C1 segment of cervical spinal cord (tissue), 14 donors: ENCODE measurements at regions not wholly inside any gene's neighbourhood (a gene's known extent, or its start where the extent isn't known, plus 50 kb on each side); places are given as distances from the start of the nearest gene placed in this dataset.

Source experiments
- DNase-seq, 14 donors: peaks; one replicate each; lab custom pipeline; 2025; lab: John Stamatoyannopoulos, UW

DNA sequence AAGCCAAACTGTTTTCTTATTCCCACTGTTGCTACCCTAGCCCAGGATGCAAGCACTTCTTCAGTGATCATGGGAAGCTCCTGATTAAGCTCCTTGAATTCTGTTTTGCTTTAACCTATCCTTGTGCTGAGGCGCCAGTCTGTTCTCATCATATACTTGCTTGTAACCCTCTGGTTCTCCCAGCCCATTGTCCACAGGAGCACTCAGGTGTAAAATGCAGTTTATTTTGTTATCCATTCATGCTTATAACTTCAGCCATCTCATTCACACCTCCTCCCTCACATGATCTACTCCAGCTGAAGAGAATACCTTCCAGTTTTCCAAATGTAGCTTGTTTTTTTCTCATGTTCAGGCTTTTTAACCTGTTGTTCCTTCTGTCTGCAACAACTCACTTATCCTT, 402.1 kb upstream of the BRINP1 start:
- no peak for DNase-seq

DNA sequence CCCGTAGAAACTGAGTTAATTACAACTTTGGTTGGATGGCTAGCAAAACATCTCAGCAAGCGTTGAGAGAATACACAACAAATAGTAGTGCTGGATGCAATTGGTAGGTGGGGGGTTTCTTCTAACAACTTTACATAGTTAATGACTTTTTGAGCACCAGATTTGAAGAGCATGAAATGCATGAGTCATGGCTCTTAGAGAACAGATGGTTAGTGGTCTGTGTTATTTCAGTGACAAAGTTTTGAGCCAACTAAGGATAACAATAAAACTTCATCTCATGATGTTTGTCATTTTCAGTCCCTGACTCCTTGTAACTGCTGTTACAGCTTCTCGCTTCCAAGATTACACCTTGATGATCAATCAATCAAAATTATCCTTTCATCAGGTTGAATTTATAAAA, 399.0 kb upstream of the BRINP1 start:
- no peak for DNase-seq

DNA sequence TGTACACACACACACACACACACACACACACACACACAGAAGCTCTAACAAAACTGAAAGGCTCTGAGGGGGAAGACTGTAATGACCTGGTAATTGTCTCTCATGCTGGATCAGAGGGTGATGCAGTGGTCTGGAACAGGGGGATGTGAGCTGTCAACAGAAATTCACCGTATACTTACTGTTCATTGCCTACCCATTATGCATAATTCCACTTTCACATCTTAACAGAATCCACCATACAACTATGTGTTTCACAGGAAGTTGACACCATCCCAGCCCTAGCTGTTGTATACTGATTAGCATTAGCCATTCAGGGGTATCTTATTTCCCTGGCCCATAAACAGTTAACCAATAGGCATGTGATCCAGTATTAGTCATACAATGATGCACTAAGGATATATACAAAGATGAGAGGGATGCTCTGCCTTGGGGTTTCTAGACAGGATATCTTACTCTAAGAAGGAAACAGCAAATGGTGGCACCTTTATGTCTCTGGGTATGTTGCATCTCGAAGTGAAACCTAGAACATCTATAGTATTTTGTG, 396.5 kb upstream of the BRINP1 start:
- no peak for DNase-seq

DNA sequence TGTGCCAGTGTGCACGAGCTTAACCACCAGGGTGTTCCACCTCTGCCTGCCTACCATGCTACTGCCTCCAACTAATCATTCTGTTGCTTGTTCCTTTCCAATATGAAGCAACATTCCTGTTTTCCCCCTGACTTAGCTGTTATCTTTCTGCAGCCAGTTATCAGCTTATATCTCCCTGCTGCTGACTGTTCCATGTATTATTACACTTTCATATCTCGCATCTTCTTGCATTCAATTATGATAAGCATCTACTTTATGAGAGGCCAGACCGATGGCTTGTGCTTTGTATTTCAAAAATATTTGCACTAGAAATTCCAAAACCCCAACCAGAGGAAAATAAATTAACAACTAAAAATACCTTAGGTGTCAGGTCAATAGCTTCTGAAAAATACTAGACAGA, 394.0 kb upstream of the BRINP1 start:
- no peak for DNase-seq

DNA sequence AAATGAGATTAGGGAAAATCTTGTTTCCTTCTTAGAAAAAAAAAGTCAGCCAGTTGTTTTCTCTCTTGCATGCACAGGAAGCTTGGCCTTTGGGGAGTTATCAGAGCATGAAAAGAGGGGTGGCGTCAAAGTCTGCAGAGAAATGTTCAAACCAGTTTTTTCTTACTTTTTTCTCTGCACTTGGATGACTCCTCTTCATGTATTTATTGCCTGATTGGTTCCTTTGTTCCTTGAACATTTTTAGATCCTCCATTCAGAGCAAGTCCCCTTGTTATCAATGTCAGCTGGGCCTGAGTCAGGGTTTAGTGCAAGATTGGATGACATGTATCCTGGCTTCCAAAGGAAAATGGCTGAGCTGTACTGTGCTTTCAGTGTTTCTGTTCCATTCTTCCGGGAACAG, 392.6 kb upstream of the BRINP1 start:
- no peak for DNase-seq

DNA sequence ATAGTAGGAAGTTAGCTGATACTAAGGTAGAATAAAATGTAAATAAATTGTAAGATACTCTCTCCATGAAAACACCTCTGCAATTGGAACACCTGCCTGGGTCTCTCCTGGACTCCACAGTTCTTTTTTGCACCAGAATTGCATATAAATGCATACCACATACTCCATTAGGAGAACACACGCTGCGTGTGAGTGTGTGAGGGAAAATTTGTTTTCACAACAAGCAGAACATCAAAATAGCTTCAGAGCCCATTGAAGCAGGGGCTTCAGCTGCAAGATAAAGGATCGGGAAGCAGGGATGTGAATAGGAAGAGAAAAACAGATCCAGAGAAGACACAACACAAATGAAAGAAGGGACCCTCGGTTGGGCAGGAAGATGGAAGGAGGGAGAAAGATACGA, 389.8 kb upstream of the BRINP1 start:
- no peak for DNase-seq

DNA sequence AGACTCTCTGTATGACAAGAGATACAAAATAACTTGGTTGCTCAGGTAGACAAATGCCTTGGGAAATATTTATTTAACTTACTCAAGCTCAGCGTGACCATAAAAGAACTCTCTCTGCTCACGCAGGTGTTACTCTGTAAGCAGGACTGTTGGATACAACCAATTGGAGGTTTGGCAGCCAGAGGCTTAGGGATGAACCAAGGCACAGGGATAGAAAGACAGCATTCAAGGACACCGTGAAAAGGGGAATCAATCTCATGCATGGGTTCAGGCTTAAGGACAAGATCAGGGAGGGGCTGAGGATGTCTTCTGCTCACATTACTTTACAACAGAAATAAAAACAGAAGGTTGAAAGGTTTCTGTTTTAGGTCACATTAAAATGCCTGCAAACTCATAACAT, 389.0 kb upstream of the BRINP1 start:
- no peak for DNase-seq

DNA sequence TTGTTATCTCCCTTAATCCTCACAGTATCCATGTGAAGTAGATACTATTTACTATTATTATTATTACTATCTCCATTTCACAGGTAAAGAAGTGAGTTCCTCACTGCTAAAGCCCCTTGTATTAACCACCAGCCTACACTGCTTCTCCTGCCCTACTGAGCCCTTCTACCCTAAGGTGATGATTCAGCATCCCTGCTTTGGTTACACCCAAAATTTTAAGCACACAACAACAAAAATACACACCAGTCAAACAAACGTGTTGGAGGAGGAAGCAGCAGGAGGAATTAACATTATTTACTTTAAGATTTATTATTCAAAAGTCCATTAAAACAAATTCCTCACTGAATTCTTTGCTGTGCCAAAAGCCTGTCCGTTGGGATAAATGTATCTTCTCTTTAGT, 370.2 kb upstream of the BRINP1 start:
- no peak for DNase-seq

DNA sequence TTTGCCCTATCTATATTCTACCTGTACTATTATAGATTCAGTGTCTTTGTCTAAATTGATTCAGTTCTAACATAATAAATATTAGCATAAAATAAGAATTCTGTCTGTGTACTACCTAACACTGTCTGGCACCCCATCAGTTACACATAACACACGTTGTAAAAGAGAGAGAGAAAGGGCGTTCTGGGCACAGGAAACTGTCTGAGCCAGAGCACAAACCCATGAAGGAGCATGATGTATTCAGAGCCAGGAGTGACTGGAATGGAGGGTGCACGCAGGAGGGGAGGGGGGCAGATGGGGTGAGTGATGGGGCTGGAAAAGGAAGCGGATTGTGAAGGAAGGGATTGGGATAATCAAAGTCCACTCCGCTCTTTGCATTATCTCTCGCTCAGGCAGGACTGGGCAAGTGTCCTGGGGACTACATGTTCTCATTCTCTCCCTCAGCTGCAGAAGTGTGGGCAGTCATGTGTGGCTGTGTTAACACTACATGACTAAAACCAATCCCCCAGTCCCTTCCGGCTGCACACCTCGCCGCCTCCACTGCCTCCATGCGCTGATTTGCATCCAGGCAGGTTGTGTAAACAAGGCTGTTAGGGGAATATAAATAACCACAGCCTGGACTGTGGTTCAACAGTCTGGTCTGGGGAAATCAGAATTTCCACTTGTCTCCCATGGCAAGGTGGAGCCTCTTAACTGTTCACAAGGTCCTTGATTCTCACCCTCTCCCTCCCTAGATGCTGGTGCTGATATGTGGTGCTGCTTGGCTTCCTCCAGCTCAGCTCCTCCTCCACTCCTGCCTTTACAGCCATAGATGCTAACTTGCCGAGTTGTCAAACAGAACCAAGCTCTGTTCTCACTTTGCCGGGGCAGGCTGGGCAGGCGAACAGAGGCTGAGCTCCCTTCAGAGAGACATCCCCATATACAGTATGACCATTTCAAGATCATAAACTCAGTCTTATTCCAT, 367.5 kb upstream of the BRINP1 start:
- DNase-seq, result no peak

DNA sequence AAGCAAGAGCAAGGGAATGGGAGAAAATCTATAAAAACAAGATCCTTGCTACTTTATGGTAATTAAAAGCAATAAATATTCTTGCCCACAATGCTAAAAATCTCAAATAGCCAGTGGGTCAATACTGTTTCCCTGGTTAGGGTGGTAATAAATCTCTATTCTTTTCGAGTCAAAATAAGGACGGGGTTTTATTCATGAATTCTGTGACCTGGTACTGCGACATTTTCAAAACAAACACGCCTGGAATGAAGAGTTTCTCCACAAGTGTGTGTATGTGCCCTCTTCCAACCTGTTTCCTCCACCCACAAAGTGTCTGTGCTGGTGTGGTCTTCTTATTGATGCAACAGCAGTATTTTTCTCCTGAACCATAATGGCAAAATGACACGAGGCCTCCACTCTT, 358.8 kb upstream of the BRINP1 start:
- DNase-seq, result no peak

DNA sequence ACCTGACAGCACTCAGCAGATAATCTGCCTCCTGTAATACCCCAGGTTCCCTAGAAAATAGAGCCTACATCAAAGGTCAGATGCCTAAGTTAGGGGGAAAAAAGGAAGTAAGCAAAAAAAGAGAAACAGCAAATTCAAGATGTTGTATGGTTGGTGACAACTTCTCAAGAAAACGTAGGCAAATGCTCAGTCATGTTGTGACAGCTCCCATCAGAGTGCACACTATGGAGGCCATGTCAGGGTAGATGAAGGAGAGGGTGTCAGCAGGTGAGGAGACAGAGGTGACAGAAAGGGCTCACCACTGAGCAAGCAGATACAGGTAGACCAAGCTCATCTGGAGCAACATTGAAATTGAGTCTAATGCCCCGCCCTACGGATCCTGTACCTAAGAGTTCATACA, 356.8 kb upstream of the BRINP1 start:
- DNase-seq, result no peak

DNA sequence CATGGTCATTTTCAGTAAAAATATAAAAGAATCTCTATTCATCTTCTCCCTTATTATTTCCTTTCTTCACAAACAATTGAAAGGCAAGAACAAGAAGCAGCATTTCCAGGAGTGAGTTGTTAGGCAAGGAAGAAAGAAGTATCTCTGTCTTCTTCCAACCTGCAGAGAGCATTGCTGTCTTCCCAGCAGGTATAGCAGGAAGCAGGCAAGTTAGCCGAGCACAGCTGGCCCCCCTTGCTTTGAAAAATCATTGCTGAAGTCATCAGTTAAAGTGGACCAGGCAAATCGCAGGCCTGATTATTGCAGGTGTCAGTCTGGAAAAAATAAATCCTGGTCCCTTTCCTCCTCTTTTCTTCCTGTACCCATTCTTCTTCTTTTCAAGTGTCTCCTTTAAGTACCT, 353.1 kb upstream of the BRINP1 start:
- DNase-seq, result no peak

DNA sequence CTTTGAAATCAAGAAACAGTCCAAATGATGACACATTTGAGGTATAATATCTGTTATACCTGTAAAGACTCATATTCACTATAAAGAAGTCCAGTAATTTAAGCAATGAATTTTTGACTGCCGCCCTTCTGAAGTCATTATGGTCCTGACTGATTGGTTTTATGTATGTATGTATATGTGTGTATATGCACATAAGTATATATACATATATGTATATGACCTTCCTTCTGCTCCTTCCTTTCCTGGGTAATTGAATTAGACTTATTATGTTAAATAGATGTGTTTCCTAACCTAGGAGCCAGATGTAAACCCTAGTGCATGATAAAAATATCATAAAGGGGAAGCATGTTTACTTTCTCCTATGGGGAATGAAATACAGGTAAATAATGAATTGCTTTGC, 343.1 kb upstream of the BRINP1 start:
- no peak for DNase-seq

DNA sequence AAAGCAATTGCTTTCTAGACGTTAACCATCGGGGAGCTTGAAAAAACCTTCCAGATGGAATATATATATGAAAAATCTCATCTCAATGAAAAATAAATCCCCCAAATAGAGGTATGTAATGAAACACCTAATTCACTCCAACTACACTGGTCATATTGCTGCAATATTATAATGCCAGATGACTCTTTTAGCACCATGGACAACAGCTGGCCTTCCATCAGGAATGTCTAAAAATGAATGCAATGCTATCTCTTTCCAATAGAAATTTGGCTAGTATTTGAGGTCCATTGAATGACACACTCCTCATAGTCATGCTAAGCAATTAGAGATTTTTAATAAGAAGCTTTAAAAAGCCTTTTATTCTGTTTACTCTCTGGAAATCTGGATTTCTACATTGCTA, 340.2 kb upstream of the BRINP1 start:
- DNase-seq, result no peak

DNA sequence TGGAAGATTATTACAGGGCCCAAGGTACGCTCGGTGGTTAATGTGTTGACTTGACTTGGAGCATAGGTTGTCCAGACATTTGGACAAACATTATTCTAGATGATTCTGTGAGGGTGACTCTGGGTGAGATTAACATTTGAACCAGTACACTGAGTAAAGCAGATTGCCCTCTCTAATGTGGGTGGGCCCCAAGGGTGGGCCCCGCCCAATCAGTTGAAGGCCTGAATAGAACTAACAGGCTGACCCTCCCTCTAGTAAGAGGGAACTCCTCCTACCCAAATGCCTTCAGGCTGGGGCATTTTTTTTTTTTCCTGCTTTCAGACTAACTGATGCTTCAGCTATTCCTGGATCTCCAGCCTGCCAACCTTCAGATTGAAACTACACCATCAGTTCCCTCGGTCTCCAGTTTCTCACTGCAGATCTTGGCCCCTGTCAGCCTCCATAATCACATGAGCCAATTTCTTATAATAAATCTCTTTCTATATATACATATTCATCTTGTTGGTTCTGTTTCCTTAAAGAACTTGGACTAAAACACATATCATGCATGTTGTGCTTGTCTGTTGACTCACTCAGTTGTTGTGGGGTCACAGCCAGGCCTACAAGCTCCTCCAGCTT, 338.1 kb upstream of the BRINP1 start:
- DNase-seq, result no peak

DNA sequence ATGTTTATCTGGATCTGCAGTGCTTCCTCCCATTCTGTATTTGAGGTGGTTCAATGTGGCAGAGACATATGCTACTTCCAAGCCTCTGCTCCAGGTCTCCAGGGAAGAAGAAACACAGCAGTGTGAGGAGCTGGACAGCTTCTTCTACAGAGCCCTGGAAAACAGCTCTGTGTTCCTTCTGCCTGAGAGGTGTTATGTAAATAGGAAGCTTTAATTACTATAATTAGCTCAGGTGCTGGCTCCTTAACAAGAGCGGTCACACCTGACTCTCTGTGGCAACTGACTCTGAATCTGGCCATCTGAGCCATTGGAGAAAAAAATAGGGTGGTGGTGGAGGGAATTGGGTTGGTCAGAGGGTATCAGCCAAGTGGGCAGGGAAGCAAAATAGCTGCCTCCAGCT, 332.4 kb upstream of the BRINP1 start:
- peak in 1 of 14 donors; percentile 87 for DNase-seq

DNA sequence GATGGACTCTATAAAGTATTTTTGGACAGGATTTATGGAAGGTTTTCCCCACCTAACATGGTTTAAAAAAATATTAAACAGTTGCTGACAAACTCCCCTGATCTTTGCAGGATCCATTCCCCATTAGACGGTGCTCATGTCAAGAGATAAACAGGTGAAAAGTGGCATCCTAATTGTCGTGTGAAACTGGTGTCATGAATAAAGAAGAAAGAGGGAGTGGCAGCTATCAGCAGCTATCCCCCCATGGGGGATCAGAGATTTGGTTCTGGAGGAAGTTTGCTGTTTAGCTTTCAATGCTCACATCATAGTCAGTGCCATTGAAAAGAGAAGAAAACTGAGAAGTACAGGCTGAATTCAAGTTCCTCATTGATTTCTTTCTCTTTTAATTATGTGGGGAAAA, 329.3 kb upstream of the BRINP1 start:
- no peak for DNase-seq

DNA sequence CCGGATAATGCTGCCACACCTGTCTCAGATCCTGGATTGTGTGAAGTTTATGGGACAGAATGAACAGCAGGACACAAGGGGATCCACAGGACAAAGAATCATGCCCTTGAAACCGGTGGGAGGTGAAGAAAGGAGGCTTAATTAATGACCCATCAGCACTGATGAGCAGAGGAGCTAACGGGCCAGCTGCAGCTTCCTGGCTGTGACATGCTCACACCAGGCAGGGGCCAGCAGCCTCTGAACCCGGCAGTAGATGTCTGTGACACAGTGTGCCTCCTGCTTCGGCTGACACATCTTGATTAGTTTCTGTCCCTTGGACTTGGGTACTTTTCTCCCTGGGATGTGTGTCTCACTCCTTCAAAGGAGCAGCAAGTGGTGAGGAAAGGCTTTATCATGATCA, 328.8 kb upstream of the BRINP1 start:
- no peak for DNase-seq

DNA sequence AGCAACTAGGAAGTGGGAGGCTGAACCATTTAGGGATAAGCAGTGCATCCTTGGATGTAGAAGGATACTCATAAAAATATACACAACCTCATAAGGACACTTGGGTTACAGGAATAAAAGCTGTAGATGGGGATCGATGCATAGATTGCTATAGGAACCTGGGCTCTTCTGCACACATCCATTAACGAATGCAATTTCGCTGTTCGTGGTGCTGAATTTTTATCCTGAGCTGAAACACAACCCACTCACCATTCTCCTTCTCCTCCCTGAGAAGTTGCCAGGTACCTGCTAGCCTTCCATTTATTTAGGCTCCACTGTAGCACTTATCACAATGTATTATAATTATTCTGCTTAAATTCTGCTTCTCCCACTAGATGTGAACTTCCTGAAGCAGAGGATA, 320.6 kb upstream of the BRINP1 start:
- DNase-seq, result no peak

DNA sequence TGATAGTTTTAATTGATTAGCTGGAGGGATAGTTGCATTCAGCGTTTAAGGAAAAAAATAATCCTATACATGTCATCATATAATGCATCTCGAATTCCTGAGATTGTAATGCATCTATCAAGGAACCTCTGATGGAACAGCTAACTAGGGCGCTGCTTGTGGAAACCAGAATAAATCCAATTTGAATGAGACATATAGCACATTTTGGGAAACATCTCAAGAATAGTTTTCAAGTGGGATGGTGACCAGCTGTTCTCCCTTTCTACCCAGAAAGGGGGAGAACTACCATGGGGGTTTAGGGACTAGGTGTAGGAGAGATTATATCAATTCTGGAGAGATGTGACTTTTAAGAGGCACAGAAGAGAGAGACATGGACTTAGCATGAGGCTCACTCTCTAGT, 319.3 kb upstream of the BRINP1 start:
- no peak for DNase-seq

DNA sequence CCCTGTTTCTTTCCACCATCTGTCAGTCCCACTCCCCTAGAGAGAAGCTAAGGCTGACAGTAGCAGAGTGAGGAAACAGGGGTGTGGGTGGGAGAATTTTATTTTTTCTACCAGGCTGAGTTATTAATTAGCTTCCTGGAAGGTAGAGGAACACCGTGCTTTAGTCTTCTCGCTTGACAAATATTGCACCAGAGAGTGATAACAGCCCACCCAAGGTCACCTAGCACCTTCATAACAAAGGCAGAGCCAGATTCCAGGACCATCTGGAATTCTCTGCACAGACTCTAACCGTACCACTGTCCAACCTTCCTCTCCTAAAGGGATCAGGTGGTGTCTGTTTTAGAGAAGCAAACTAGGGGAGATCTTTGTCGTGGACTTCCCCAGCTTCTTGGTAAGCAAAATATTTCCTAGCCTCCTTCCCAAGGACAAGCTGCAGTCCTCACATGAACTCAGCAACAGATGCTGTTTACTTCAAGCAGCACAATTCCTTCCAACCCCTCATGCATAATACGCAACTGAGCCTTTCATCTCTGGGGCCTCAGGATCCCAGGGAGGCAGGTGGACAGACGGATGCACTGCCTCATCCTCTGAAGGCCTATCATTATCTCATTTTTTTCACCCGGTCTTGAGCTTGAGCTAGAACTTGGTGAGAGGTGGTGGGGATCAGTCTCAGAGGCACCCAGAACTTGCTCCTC, 308.7 kb upstream of the BRINP1 start:
- no peak for DNase-seq

DNA sequence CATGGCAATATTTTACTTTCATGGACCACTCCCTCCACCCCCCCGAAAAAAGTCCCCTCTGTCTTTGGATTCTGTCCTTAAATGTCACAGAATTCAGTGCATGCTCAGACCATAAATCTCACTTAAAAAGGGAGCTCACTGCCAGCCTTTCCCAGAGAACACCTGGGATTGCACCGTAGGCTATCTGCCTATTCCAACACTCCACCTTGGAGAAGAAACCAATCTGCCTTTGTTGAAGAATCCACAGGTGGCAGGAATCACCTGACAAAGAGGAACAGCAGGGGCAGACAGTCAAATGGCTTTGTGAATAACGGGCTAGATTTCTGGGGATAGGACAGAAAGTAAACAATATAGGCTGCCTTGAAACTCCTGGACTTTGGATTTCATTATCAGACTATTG, 306.7 kb upstream of the BRINP1 start:
- DNase-seq, result no peak
